ENCODE measurements at regions not wholly inside any gene's neighbourhood (a gene's known extent, or its start where the extent isn't known, plus 50 kb on each side); places are given as distances from the start of the nearest gene placed in this dataset.

DNA sequence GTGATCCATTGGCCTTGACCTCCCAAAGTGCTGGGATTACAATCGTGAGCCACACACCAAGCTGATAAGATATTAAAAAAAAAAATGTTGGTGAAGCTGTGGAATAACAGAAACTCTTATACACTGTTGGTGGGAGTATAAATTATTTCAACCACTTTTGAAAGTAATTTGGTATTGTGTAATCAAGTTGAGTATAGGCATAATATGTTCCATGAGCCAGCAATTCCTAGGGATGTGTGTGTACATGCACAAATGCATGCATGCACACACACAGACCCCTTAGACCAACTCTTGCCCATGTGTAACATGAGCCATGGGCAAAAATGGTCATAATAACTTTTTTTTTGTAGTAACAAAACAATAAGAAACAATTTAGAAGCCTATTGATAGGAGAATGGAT, 130.2 kb upstream of the ANKRD28 start:
- TF ChIP-seq, protein P1, sequence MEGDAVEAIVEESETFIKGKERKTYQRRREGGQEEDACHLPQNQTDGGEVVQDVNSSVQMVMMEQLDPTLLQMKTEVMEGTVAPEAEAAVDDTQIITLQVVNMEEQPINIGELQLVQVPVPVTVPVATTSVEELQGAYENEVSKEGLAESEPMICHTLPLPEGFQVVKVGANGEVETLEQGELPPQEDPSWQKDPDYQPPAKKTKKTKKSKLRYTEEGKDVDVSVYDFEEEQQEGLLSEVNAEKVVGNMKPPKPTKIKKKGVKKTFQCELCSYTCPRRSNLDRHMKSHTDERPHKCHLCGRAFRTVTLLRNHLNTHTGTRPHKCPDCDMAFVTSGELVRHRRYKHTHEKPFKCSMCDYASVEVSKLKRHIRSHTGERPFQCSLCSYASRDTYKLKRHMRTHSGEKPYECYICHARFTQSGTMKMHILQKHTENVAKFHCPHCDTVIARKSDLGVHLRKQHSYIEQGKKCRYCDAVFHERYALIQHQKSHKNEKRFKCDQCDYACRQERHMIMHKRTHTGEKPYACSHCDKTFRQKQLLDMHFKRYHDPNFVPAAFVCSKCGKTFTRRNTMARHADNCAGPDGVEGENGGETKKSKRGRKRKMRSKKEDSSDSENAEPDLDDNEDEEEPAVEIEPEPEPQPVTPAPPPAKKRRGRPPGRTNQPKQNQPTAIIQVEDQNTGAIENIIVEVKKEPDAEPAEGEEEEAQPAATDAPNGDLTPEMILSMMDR (IDR thresholded peaks at IDR 0.05), result no peak
- TF ChIP-seq POLR2A (IDR thresholded peaks at IDR 0.05), result no peak
